ENCODE measurements at regions not wholly inside any gene's neighbourhood (a gene's known extent, or its start where the extent isn't known, plus 50 kb on each side); places are given as distances from the start of the nearest gene placed in this dataset.

DNA sequence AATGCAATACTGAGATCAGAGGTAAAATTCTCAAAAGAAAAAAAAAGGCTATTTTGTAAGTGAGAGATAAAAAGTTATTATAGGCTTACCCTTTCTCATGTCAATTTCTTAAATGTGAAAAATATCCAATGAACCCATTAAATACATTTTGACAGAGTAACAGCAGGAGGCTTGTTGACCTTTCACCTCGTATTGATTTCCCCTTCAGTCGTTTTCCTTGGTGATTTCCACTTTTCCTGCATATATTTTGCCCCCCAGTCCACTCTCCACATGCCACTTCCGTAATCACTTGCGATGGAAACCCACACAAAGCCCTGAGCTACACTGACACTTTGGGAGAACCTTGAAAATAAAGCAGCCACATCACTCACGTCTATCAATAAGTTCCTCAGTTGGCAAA lies 248.1 kb upstream of the OBI1 start:
- TF ChIP-seq CTCF (IDR thresholded peaks at IDR 0.05) (no peak), POLR2A (IDR thresholded peaks at IDR 0.05) (no peak)
- Histone ChIP-seq H3K27ac (no peak overlapping the region), H3K4me1 (peaks cover 0 to 14% (median 7%) of the 10 kb centered on the region in 4 donors), H3K36me3 (no peaks in the 10 kb centered on the region), H3K4me3 (no peak overlapping the region), H3K9me3 (no peaks in the 10 kb centered on the region), H3K27me3 (no peaks in the 10 kb centered on the region)
- DNase-seq = no peak
- intact Hi-C loops (cut with DNase I) = no loop called here
- 19% methylated on average over 5 of the region's 5 CpGs for WGBS (ENCODE audit: insufficient coverage, low coverage, low lambda C conversion rate, missing lambda C conversion rate)
- ATAC-seq = no peak

- ATAC-seq = peak; percentile 53 to 83 (median 72)
- TF ChIP-seq POLR2A (IDR thresholded peaks at IDR 0.05) = no peak
- no peak for TF ChIP-seq CTCF (IDR thresholded peaks at IDR 0.05)
Observed at GRCh38 chr13:78897200-78897599, 238.2 kb upstream of the OBI1 start.

DNA sequence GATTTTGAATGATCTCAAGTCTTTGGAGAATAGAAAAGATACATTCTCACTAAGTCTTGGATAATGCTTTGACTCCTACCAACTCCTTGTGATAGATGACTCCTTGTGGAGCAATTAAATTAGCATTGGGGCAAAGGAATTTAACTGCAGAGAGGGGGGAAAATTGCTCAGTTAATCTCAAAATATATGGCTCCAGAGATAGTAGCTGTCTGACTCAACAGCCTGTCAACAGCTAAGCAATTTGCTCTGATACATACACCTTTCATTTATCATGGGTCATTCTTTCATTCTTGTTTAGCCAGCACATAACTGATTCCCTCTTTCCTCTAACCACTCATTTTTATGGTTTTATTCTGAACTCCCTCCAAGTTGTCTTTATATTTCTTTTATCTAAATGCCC lies 225.6 kb upstream of the OBI1 start:
- intact Hi-C loops (cut with DNase I) = no loop called here

More at GRCh38 chr13:78897200-78897599, 238.2 kb upstream of the OBI1 start:
- Histone ChIP-seq H3K4me1 (peaks cover 0 to 12% (median 4%) of the 10 kb centered on the region in 4 donors), H3K4me3 (no peak overlapping the region), H3K27ac (peak overlapping the region in 1 of 3 donors; percentile 1), H3K9me3 (no peaks in the 10 kb centered on the region), H3K36me3 (no peaks in the 10 kb centered on the region), H3K27me3 (no peaks in the 10 kb centered on the region)
- intact Hi-C loops (cut with DNase I) = no loop called here
- WGBS (ENCODE audit: insufficient coverage, low coverage, low lambda C conversion rate, missing lambda C conversion rate) = 31% methylated on average over 2 of the region's 2 CpGs
- no peak for DNase-seq

DNA sequence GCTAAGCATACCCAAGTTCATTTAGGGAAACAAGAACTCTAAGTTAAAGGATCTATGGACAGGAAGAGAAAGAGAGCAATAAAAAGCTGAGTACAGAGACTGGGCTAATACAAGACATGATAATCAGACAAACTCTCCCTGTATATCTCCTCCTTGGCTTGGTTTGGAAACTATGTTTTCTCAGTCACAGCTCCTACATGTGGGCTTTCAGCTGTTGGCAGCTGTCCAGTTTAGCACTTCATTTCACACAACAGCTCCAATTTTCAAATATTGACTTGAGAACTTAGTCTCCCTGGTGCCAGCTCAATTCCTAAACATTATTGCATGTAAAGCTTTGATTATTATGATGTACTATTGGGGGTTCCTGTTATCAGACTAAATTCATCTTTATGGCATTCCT lies 222.8 kb upstream of the OBI1 start:
- Histone ChIP-seq H3K27me3 (no peaks in the 10 kb centered on the region), H3K4me1 (no peaks in the 10 kb centered on the region), H3K27ac (no peak overlapping the region), H3K4me3 (no peak overlapping the region), H3K36me3 (no peaks in the 10 kb centered on the region), H3K9me3 (no peaks in the 10 kb centered on the region)
- no peak for DNase-seq
- TF ChIP-seq POLR2A (IDR thresholded peaks at IDR 0.05) (no peak), CTCF (IDR thresholded peaks at IDR 0.05) (no peak)
- intact Hi-C loops (cut with DNase I) = no loop called here
- ATAC-seq = no peak

More for the DNA sequence above, 225.6 kb upstream of the OBI1 start:
- TF ChIP-seq POLR2A (IDR thresholded peaks at IDR 0.05) (no peak), CTCF (IDR thresholded peaks at IDR 0.05) (no peak)
- Histone ChIP-seq H3K4me3 (no peak overlapping the region), H3K27me3 (no peaks in the 10 kb centered on the region), H3K27ac (no peak overlapping the region), H3K36me3 (no peaks in the 10 kb centered on the region), H3K9me3 (no peaks in the 10 kb centered on the region), H3K4me1 (no peaks in the 10 kb centered on the region)
- ATAC-seq (no peak), DNase-seq (no peak)

GRCh38 chr13:78881054-78881453 lies 222.1 kb upstream of the OBI1 start:
- H3K9me3 ChIP-seq = no peaks in the 10 kb centered on the region
- H3K4me1 ChIP-seq = no peaks in the 10 kb centered on the region
- intact Hi-C loops (cut with DNase I) = no loop called here
- TF ChIP-seq POLR2A (IDR thresholded peaks at IDR 0.05) = no peak
- TF ChIP-seq CTCF (IDR thresholded peaks at IDR 0.05) = no peak
- DNase-seq = no peak
- no peak overlapping the region for H3K27ac ChIP-seq
- ATAC-seq = no peak
- WGBS (ENCODE audit: insufficient coverage, low coverage, low lambda C conversion rate, missing lambda C conversion rate) = 43% methylated on average over 2 of the region's 3 CpGs
- no peak overlapping the region for H3K4me3 ChIP-seq
- no peaks in the 10 kb centered on the region for H3K36me3 ChIP-seq
- no peaks in the 10 kb centered on the region for H3K27me3 ChIP-seq
